HCT116 (cell line): ENCODE measurements at regions not wholly inside any gene's neighbourhood (a gene's known extent, or its start where the extent isn't known, plus 50 kb on each side); places are given as distances from the start of the nearest gene placed in this dataset.

Experiments
- ATAC-seq: fragments of 200-7000 bp; cut with Tn5 transposase; 2 replicates; pipeline ENCODE4 v1.9.1; 2020; ENCODE audit warnings: mild to moderate bottlenecking, moderate library complexity
- BruUV-seq: library from RNA; stranded (reverse); fragments of 400-500 nt; replicated peaks from 2 replicates; lab custom pipeline; 2021; lab: Mats Ljungman, UMichigan
- CTCF ChIA-PET: fragments of 300-600 bp; sonication (Branson Sonifier 250); formaldehyde crosslinking; loops from one replicate; lab custom pipeline; 2021; ENCODE audit warnings: antibody characterized with exemption; lab: Charles Lee
- POLR2A ChIA-PET: fragments of 300-600, 350-600 bp; sonication (Branson Sonifier 250); formaldehyde crosslinking; loops from one replicate; lab custom pipeline; 2021; ENCODE audit warnings: antibody characterized with exemption; lab: Charles Lee
- RAD21 ChIA-PET, 2 experiments: fragments of 300-600 bp; sonication (Branson Sonifier 250); formaldehyde crosslinking; loops; one replicate each; lab custom pipeline; 2023; ENCODE audit warnings: low total read pairs in 2 of 2; ENCODE audit not compliant: uncharacterized antibody in 2 of 2, unreplicated experiment in 2 of 2, low non-redundant PET in 1 of 2; lab: Charles Lee
- DNase-seq: peaks from one replicate; pipeline ENCODE4 v3.0.0-alpha.2; 2010; ENCODE audit warnings: low read depth, low spot score
- H2AFZ ChIP-seq: fragments of 200-600 bp; shearing (Covaris generic), sonication (generic); 2 replicates; pipeline ENCODE4 v1.6.1; 2017; ENCODE audit warnings: low read depth, mixed run types, mixed read lengths, antibody characterized with exemption, low read length; ENCODE audit not compliant: poor library complexity, severe bottlenecking
- H3K27ac ChIP-seq: 2 replicates; pipeline ENCODE4 v1.5.1; 2012; ENCODE audit warnings: low read depth, low read length
- H3K27me3 ChIP-seq: fragments of 200-600 bp; sonication (generic); 2 replicates; pipeline ENCODE4 v1.6.1; 2016; ENCODE audit warnings: mixed run types, low read length, mixed read lengths; ENCODE audit not compliant: insufficient read depth
- H3K36me3 ChIP-seq, 2 experiments: fragments of 200-500 bp in 1 of 2; fragments of 200-600 bp in 1 of 2; sonication (Bioruptor generic) in 1 of 2; sonication (generic) in 1 of 2; 2 replicates each; pipeline versions ENCODE4 v1.5.1 to v1.6.1; 2014 to 2016; ENCODE audit warnings: low read length in 2 of 2, inconsistent platforms in 1 of 2, mixed read lengths in 1 of 2, mixed run types in 1 of 2; ENCODE audit not compliant: insufficient read depth in 2 of 2, control insufficient read depth in 1 of 2
- H3K4me1 ChIP-seq, 2 experiments: fragments of 200-600 bp in 1 of 2; sonication (generic) in 1 of 2; 2 replicates each; pipeline versions ENCODE4 v1.5.1 to v1.6.1; 2012 to 2017; ENCODE audit warnings: low read length in 2 of 2, inconsistent platforms in 1 of 2, mild to moderate bottlenecking in 1 of 2, mixed read lengths in 1 of 2, mixed run types in 1 of 2, moderate library complexity in 1 of 2; ENCODE audit not compliant: insufficient read depth in 2 of 2, control insufficient read depth in 1 of 2
- H3K4me2 ChIP-seq: fragments of 200-600 bp; sonication (generic); 2 replicates; pipeline ENCODE4 v1.6.1; 2017; ENCODE audit warnings: mixed run types, low read length, mixed read lengths
- H3K4me3 ChIP-seq, 2 experiments: fragments of 200-600 bp in 1 of 2; sonication (generic) in 1 of 2; replicated peaks in 1 of 2; 2 replicates each; pipeline ENCODE4 v1.5.1; 2011 to 2016; ENCODE audit warnings: low read length in 2 of 2, control low read depth in 1 of 2, low read depth in 1 of 2, mild to moderate bottlenecking in 1 of 2, mixed read lengths in 1 of 2, mixed run types in 1 of 2
- H3K79me2 ChIP-seq: fragments of 200-600 bp; sonication (generic); 2 replicates; pipeline ENCODE4 v1.6.1; 2017; ENCODE audit warnings: mild to moderate bottlenecking, mixed run types, low read length, moderate library complexity, mixed read lengths; ENCODE audit not compliant: insufficient read depth
- H3K9ac ChIP-seq: fragments of 200-600 bp; sonication (generic); 2 replicates; pipeline ENCODE4 v1.6.1; 2016; ENCODE audit warnings: low read length, mixed read lengths
- H3K9me2 ChIP-seq: fragments of 200-600 bp; sonication (generic), shearing (Covaris generic); 2 replicates; pipeline ENCODE4 v1.6.1; 2017; ENCODE audit warnings: mixed run types, mild to moderate bottlenecking, moderate library complexity; ENCODE audit not compliant: insufficient read depth
- H3K9me3 ChIP-seq, 2 experiments: fragments of 200-500 bp in 1 of 2; fragments of 200-600 bp in 1 of 2; sonication (Bioruptor generic) in 1 of 2; sonication (generic) in 1 of 2; 2 replicates each; pipeline ENCODE4 v1.6.1; 2014 to 2017; ENCODE audit warnings: low read length in 2 of 2, mixed read lengths in 2 of 2, inconsistent platforms in 1 of 2, low read depth in 1 of 2, mild to moderate bottlenecking in 1 of 2, mixed run types in 1 of 2, moderate library complexity in 1 of 2; ENCODE audit not compliant: control insufficient read depth in 1 of 2, insufficient read depth in 1 of 2
- H4K20me1 ChIP-seq: fragments of 200-600 bp; sonication (generic), shearing (Covaris generic); 2 replicates; pipeline ENCODE4 v1.6.1; 2017; ENCODE audit warnings: mixed run types, mild to moderate bottlenecking, moderate library complexity; ENCODE audit not compliant: insufficient read depth
- CEBPB ChIP-seq: IDR thresholded peaks from 2 replicates; pipeline ENCODE4 v1.6.1; 2012; ENCODE audit warnings: low read depth
- EGR1 ChIP-seq: IDR thresholded peaks from 2 replicates; pipeline ENCODE4 v1.6.1; 2012; ENCODE audit warnings: low read depth
- ELF1 ChIP-seq: IDR thresholded peaks from 2 replicates; pipeline ENCODE4 v1.6.1; 2012; ENCODE audit warnings: low read depth, borderline replicate concordance
- EZH2 ChIP-seq: fragments of 200-600 bp; sonication (generic); IDR thresholded peaks from 2 replicates; pipeline ENCODE4 v1.6.1; 2017; ENCODE audit warnings: antibody characterized with exemption, mixed run types
- EZH2phosphoT487 ChIP-seq: fragments of 200-600 bp; IDR thresholded peaks from 2 replicates; pipeline ENCODE4 v1.6.1; 2018; ENCODE audit warnings: antibody characterized with exemption, borderline replicate concordance
- FOSL1 ChIP-seq: IDR thresholded peaks from 2 replicates; pipeline ENCODE4 v1.6.1; 2012; ENCODE audit warnings: low read depth
- JUND ChIP-seq: IDR thresholded peaks from 2 replicates; pipeline ENCODE4 v1.6.1; 2012
- POLR2A ChIP-seq: IDR thresholded peaks from 2 replicates; pipeline ENCODE4 v1.7.0; 2011; ENCODE audit warnings: borderline replicate concordance; ENCODE audit not compliant: insufficient read depth, insufficient read length; ENCODE audit errors: extremely low read depth
- POLR2AphosphoS5 ChIP-seq: IDR thresholded peaks from 2 replicates; pipeline ENCODE4 v1.6.1; 2011; ENCODE audit warnings: mild to moderate bottlenecking, low read depth, low read length, moderate library complexity
- RAD21 ChIP-seq: IDR thresholded peaks from 2 replicates; pipeline ENCODE4 v1.6.1; 2012; ENCODE audit warnings: low read depth, mild to moderate bottlenecking
- REST ChIP-seq: IDR thresholded peaks from 2 replicates; pipeline ENCODE4 v1.6.1; 2012; ENCODE audit warnings: low read depth
- SIN3A ChIP-seq: IDR thresholded peaks from 2 replicates; pipeline ENCODE4 v1.6.1; 2012; ENCODE audit warnings: low read depth
- SRF ChIP-seq: IDR thresholded peaks from 2 replicates; pipeline ENCODE4 v1.6.1; 2012; ENCODE audit warnings: low read depth
- ZFX ChIP-seq: fragments of 450-650 bp; IDR thresholded peaks from 2 replicates; pipeline ENCODE4 v1.6.1; 2017
- ZNF274 ChIP-seq: fragments of 200-500 bp; sonication (Bioruptor generic); IDR thresholded peaks from 2 replicates; pipeline ENCODE4 v1.6.1; 2014; ENCODE audit warnings: mild to moderate bottlenecking, low read depth, low read length, inconsistent platforms
- intact Hi-C: fragments of 100-400 bp; cut with micrococcal nuclease; formaldehyde crosslinking; loops from 2 replicates; pipeline ENCODE4 v1.10.0; 2022

DNA sequence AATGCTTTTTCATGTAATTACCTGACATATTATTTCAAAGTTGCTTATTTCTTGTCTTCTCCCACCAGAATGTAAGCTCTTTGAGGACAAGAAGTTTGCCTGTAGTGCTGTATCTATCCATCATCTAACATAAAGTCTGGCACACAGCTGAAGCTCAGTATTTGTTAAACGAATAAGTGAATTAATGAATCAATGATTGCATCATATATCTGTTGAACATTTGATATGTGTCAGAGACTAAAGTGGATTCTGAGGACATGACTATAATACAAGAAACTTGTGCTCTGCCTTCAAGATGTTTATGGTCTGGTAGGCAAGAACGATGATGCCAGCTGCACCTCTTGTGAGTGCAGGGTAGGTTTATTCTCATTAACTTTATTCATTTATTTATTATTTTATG is 115.4 kb upstream of the SCAF11 start:
- Histone ChIP-seq H2AFZ (no peak overlapping the region), H3K9me2 (no peaks in the 10 kb centered on the region), H3K36me3 (no peaks in the 10 kb centered on the region), H3K4me2 (no peak overlapping the region), H3K4me1 (no peaks in the 10 kb centered on the region)
- DNase-seq = no peak
- intact Hi-C loops = no loop called here
- TF ChIP-seq JUND (no peak), CEBPB (no peak)
- TF ChIP-seq, all 23 proteins: peak for 0
- no peak overlapping the region for H3K4me3 ChIP-seq
- H3K9ac ChIP-seq = no peak overlapping the region
- no peaks in the 10 kb centered on the region for H3K79me2 ChIP-seq
- no peaks in the 10 kb centered on the region for H4K20me1 ChIP-seq
- no peak overlapping the region for H3K27ac ChIP-seq
- CTCF ChIA-PET = interaction anchor here (1.2 kb wide), 1 partner anchor 19 kb away, joined by 3 read pairs; no protein-coding TSS in a partner anchor
- BruUV-seq = no TSS peak
- POLR2A ChIA-PET = no interaction called here
- no peaks in the 10 kb centered on the region for H3K27me3 ChIP-seq
- no peaks in the 10 kb centered on the region for H3K9me3 ChIP-seq
- RAD21 ChIA-PET = no interaction called here
- no peak for ATAC-seq

DNA sequence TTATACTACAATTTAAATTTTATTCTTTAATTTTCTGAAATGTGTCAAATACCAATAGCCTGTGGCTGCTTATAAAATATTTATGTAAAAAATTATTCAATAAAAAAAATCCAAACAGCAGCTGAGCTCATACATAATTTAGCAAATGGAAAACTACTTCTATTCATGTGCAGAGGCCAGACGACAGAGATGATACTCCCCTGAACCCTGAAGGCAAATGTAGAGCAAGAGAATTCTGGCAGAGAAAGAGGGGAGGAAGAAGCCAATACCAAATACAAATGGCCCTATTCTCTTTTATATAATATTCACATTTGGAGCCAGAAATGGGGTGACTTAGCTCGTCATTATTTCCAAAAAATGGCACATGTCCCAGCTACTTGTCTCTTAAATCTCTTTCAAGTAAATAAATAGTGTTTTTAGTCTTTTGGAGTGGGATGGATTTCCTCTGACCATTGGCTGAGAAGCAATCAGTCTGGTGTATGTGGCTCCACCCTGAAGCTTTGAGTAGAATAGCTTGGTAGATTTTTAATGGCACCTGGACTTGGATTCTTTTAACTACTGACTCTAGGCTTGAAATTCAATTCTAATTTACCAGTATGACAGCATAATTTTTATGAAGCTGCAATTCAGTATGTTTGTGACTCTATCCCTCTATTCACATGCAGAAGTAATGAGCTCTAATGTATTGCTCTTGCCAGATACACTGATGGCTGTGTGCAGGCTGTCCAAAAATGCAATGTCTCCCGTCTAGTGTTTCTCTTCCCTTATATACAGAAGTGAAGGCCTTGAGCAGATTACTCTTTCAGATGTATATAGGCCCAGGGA is 113.4 kb upstream of the SCAF11 start:
- BruUV-seq = no TSS peak
- Histone ChIP-seq H4K20me1 (no peaks in the 10 kb centered on the region), H3K9ac (no peak overlapping the region), H2AFZ (no peak overlapping the region), H3K9me2 (0 out of 2 replicates have a peak, but pooled peaks cover 2% of the 10 kb centered on the region), H3K79me2 (no peaks in the 10 kb centered on the region), H3K4me1 (no peaks in the 10 kb centered on the region), H3K27me3 (no peaks in the 10 kb centered on the region), H3K36me3 (no peaks in the 10 kb centered on the region), H3K4me2 (no peak overlapping the region), H3K4me3 (no peak overlapping the region), H3K9me3 (no peaks in the 10 kb centered on the region), H3K27ac (no peak overlapping the region)
- intact Hi-C loops = no loop called here
- ChIA-PET RAD21 (no interaction called here), POLR2A (no interaction called here), CTCF (interaction anchor here (1.5 kb wide), 1 partner anchor 21 kb away, joined by 4 read pairs; no protein-coding TSS in a partner anchor)
- DNase-seq (no peak), ATAC-seq (no peak)
- TF ChIP-seq ZFX (no peak), SIN3A (no peak), JUND (no peak), POLR2A (no peak), EGR1 (no peak), POLR2AphosphoS5 (no peak), CEBPB (no peak), ZNF274 (no peak), SRF (no peak), ELF1 (no peak), RAD21 (no peak), FOSL1 (no peak), EZH2phosphoT487 (no peak), EZH2 (no peak), REST (no peak)
